ENCODE measurements at regions not wholly inside any gene's neighbourhood (a gene's known extent, or its start where the extent isn't known, plus 50 kb on each side); places are given as distances from the start of the nearest gene placed in this dataset.

DNA sequence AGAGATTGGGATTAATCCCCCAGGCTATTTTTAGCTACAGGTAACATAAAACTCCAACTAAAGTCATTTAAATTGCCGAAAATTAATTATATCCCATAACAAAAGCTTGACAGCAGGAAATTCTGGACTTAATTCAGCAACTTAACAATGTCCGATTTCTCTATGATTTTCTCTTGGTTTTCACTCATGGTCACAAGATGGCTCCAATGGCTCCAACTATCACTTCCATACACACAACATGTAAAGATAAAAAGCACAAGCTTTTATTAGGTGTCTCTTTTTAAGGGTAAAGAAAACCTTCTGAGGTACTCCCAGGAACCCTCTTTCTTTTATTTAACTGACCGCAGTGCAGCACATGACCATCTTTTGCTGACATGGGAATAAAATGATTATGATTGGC is 363.5 kb upstream of the PTBP2 start:
- H3K4me2 ChIP-seq (ENCODE audit: low read length): no peak overlapping the region
- H3K9me3 ChIP-seq (ENCODE audit: low read length): no peaks in the 10 kb centered on the region
- ChIA-PET POLR2A (interaction anchor here (0.6 kb wide), 1 partner anchor 600 kb away, joined by 5 read pairs; no protein-coding TSS in a partner anchor), CTCF (ENCODE audit: unreplicated experiment) (no interaction called here)
- no peaks in the 10 kb centered on the region for H3K36me3 ChIP-seq (ENCODE audit: insufficient read depth, low read length)
- H3K27ac ChIP-seq (ENCODE audit: low read depth, low read length, poor library complexity, severe bottlenecking): no peak overlapping the region
- H3K4me3 ChIP-seq (ENCODE audit: low read depth, low read length, poor library complexity, severe bottlenecking): no peak overlapping the region
- intact Hi-C loops (cut with micrococcal nuclease; ENCODE audit: unreplicated experiment): no loop called here
- no peak for DNase-seq (ENCODE audit: low spot score)
- no peaks in the 10 kb centered on the region for H3K9me2 ChIP-seq (ENCODE audit: insufficient read depth, low read length)
- no peaks in the 10 kb centered on the region for H4K20me1 ChIP-seq (ENCODE audit: insufficient read depth, low read length)
- BruUV-seq (replicated peaks): no TSS peak
- H2AFZ ChIP-seq (ENCODE audit: low read length): no peak overlapping the region
- TF ChIP-seq, protein P1, sequence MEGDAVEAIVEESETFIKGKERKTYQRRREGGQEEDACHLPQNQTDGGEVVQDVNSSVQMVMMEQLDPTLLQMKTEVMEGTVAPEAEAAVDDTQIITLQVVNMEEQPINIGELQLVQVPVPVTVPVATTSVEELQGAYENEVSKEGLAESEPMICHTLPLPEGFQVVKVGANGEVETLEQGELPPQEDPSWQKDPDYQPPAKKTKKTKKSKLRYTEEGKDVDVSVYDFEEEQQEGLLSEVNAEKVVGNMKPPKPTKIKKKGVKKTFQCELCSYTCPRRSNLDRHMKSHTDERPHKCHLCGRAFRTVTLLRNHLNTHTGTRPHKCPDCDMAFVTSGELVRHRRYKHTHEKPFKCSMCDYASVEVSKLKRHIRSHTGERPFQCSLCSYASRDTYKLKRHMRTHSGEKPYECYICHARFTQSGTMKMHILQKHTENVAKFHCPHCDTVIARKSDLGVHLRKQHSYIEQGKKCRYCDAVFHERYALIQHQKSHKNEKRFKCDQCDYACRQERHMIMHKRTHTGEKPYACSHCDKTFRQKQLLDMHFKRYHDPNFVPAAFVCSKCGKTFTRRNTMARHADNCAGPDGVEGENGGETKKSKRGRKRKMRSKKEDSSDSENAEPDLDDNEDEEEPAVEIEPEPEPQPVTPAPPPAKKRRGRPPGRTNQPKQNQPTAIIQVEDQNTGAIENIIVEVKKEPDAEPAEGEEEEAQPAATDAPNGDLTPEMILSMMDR (conservative IDR thresholded peaks at IDR 0.05; ENCODE audit: low read length): no peak
- no peak for TF ChIP-seq EZH2phosphoT487 (IDR thresholded peaks at IDR 0.05; ENCODE audit: borderline replicate concordance, low read depth, low read length)
- H3K4me1 ChIP-seq (ENCODE audit: insufficient read depth, low read length, poor library complexity, severe bottlenecking): no peaks in the 10 kb centered on the region
- H3K79me2 ChIP-seq (ENCODE audit: insufficient read depth, low read depth, low read length): no peaks in the 10 kb centered on the region

DNA sequence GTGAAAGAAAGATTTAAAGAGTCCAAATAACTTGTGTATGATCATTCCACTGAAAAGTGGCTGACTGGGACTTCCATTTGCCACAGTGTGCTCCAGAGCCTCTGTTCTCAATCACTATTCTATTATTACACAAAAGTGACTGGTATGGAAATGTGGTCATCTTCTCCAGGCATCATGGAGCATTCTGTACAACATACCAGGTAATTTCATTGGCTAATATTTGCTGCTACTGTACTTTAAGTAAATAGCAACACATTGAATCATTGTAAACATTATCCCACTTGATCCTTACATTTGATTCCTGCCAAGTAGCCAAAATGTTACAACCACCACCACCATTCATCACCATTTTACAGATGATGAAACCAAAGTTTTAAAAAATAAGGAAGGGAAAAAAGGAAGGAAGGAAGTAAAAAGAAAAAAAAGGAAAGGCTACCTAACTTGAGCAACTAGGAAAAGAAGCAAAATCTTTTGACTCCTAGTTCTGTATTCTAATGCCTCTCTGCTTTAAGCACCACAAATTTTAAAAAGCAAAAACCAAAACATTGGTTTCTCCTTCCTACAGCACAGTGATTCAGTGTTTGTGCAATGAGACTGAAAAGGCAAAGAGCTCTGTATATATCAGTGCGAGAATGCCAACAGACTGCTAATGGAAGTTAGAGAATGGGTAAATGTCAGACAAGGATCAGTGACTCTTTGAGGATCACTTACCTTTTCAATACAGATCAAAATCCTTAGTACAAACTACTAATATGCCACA is 361.4 kb upstream of the PTBP2 start:
- intact Hi-C loops (cut with micrococcal nuclease; ENCODE audit: unreplicated experiment): no loop called here
- no peak overlapping the region for H2AFZ ChIP-seq (ENCODE audit: low read length)

More for the DNA sequence above, 361.4 kb upstream of the PTBP2 start:
- POLR2A ChIA-PET: no interaction called here
- no peak overlapping the region for H3K4me2 ChIP-seq (ENCODE audit: low read length)
- no peak overlapping the region for H3K4me3 ChIP-seq (ENCODE audit: low read depth, low read length, poor library complexity, severe bottlenecking)
- TF ChIP-seq, protein P1 (conservative IDR thresholded peaks at IDR 0.05; ENCODE audit: low read length): no peak
- TF ChIP-seq EZH2phosphoT487 (IDR thresholded peaks at IDR 0.05; ENCODE audit: borderline replicate concordance, low read depth, low read length): no peak
- CTCF ChIA-PET (ENCODE audit: unreplicated experiment): no interaction called here
- H3K4me1 ChIP-seq (ENCODE audit: insufficient read depth, low read length, poor library complexity, severe bottlenecking): no peaks in the 10 kb centered on the region
- H3K36me3 ChIP-seq (ENCODE audit: insufficient read depth, low read length): no peaks in the 10 kb centered on the region
- H3K9me3 ChIP-seq (ENCODE audit: low read length): no peaks in the 10 kb centered on the region
- no peak for DNase-seq (ENCODE audit: low spot score)
- H3K27ac ChIP-seq (ENCODE audit: low read depth, low read length, poor library complexity, severe bottlenecking): no peak overlapping the region
- H3K79me2 ChIP-seq (ENCODE audit: insufficient read depth, low read depth, low read length): no peaks in the 10 kb centered on the region
- no peaks in the 10 kb centered on the region for H4K20me1 ChIP-seq (ENCODE audit: insufficient read depth, low read length)
- H3K9me2 ChIP-seq (ENCODE audit: insufficient read depth, low read length): no peaks in the 10 kb centered on the region
- BruUV-seq (replicated peaks): no TSS peak

All from OCI-LY7 (cell line).